ENCODE measurements at regions not wholly inside any gene's neighbourhood (a gene's known extent, or its start where the extent isn't known, plus 50 kb on each side); places are given as distances from the start of the nearest gene placed in this dataset.
"Not testable (repeated sequence)": the region's sequence is repeated elsewhere in the genome, so short reads cannot be mapped to it uniquely, and the experiment has no call there.

- CTCF ChIA-PET: no interaction called here
- POLR2A ChIA-PET: interaction anchor here (0.6 kb wide), 1 partner anchor 359 kb away, joined by 9 read pairs; no protein-coding TSS in a partner anchor
- Histone ChIP-seq H3K9me3 (ENCODE audit: control insufficient read depth, insufficient read depth, low read length) (peaks cover 18% of the 10 kb centered on the region), H3K4me3 (ENCODE audit: low read depth, low read length) (no peak overlapping the region), H3K27ac (ENCODE audit: low read depth, low read length) (no peak overlapping the region), H3K27me3 (ENCODE audit: control insufficient read depth, insufficient read depth, low read length) (no peaks in the 10 kb centered on the region)
- TF ChIP-seq, protein P1, sequence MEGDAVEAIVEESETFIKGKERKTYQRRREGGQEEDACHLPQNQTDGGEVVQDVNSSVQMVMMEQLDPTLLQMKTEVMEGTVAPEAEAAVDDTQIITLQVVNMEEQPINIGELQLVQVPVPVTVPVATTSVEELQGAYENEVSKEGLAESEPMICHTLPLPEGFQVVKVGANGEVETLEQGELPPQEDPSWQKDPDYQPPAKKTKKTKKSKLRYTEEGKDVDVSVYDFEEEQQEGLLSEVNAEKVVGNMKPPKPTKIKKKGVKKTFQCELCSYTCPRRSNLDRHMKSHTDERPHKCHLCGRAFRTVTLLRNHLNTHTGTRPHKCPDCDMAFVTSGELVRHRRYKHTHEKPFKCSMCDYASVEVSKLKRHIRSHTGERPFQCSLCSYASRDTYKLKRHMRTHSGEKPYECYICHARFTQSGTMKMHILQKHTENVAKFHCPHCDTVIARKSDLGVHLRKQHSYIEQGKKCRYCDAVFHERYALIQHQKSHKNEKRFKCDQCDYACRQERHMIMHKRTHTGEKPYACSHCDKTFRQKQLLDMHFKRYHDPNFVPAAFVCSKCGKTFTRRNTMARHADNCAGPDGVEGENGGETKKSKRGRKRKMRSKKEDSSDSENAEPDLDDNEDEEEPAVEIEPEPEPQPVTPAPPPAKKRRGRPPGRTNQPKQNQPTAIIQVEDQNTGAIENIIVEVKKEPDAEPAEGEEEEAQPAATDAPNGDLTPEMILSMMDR (IDR thresholded peaks at IDR 0.05; ENCODE audit: low read depth, low read length): no peak
- peak; percentile 6 for DNase-seq (ENCODE audit: low read depth, low spot score)
These were observed 270.7 kb upstream of the PDE3A start for GRCh38 chr12:20097626-20098025.

- TF ChIP-seq, protein P1 (IDR thresholded peaks at IDR 0.05; ENCODE audit: low read depth, low read length): no peak
- Histone ChIP-seq H3K27me3 (ENCODE audit: control insufficient read depth, insufficient read depth, low read length) (no peaks in the 10 kb centered on the region), H3K9me3 (ENCODE audit: control insufficient read depth, insufficient read depth, low read length) (peaks cover 11% of the 10 kb centered on the region), H3K27ac (ENCODE audit: low read depth, low read length) (no peak overlapping the region), H3K4me3 (ENCODE audit: low read depth, low read length) (no peak overlapping the region)
- POLR2A ChIA-PET: no interaction called here
- CTCF ChIA-PET: no interaction called here
- DNase-seq (ENCODE audit: low read depth, low spot score): no peak
These were observed 268.7 kb upstream of the PDE3A start for GRCh38 chr12:20099395-20100183.

DNA sequence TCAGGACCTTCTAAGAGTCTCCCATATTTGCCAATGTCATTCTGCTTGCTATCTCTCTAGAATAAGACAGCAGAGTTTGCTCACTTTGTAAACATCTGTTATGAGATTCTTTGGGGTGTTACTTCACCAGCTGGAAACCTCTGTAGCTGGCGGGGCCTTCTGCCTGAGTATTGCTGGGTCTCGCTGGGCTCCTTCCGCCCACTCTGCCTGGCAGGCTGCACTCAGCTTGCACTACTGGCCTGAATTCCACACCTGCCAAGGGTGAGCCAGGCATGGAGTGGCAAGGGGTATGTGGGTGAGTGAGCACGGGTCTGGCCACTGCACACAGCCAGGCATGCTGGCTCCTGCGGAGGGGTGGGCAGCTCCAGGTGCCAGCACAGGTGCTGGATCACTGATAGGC lies 267.3 kb upstream of the PDE3A start:
- DNase-seq (ENCODE audit: low read depth, low spot score): no peak
- H3K4me3 ChIP-seq (ENCODE audit: low read depth, low read length): no peak overlapping the region
- TF ChIP-seq, protein P1 (IDR thresholded peaks at IDR 0.05; ENCODE audit: low read depth, low read length): no peak
- H3K27me3 ChIP-seq (ENCODE audit: control insufficient read depth, insufficient read depth, low read length): no peaks in the 10 kb centered on the region
- peaks cover 11% of the 10 kb centered on the region for H3K9me3 ChIP-seq (ENCODE audit: control insufficient read depth, insufficient read depth, low read length)
- ChIA-PET CTCF (no interaction called here), POLR2A (no interaction called here)
- H3K27ac ChIP-seq (ENCODE audit: low read depth, low read length): no peak overlapping the region

DNA sequence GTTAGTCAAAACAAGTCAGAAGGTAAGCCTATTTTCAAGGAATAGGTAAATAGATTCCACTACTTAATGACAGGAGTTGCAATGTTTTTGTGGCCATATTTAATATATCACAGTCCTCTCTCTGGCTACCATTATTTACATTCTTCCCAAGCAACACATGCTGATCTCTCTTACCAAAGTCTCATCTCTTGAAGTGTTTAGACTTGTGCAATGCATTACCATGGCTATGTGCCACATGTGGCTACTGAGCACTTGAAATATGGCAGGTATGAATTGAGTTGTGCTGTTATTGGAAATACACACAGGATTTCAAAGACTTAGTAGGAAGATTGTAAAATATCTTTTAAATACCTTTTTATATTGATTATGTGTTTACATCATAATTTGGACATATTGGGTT lies 262.4 kb upstream of the PDE3A start:
- peak; percentile 6 for DNase-seq (ENCODE audit: low read depth, low spot score)
- CTCF ChIA-PET: no interaction called here
- POLR2A ChIA-PET: no interaction called here

GRCh38 chr12:20109676-20110075 lies 258.7 kb upstream of the PDE3A start:
- ChIA-PET POLR2A (no interaction called here), CTCF (interaction anchor here (1.0 kb wide), 1 partner anchor 371 kb away, joined by 4 read pairs; no protein-coding TSS in a partner anchor)
- TF ChIP-seq, protein P1 (IDR thresholded peaks at IDR 0.05; ENCODE audit: low read depth, low read length): no peak
- H3K9me3 ChIP-seq (ENCODE audit: control insufficient read depth, insufficient read depth, low read length): no peaks in the 10 kb centered on the region; the same call in 1 of the 2 replicates
- H3K27me3 ChIP-seq (ENCODE audit: control insufficient read depth, insufficient read depth, low read length): no peaks in the 10 kb centered on the region
- H3K4me3 ChIP-seq (ENCODE audit: low read depth, low read length): no peak overlapping the region
- DNase-seq (ENCODE audit: low read depth, low spot score): no peak
- H3K27ac ChIP-seq (ENCODE audit: low read depth, low read length): no peak overlapping the region

More for the DNA sequence above, 262.4 kb upstream of the PDE3A start:
- TF ChIP-seq, protein P1 (IDR thresholded peaks at IDR 0.05; ENCODE audit: low read depth, low read length): no peak
- no peak overlapping the region for H3K4me3 ChIP-seq (ENCODE audit: low read depth, low read length)
- H3K9me3 ChIP-seq (ENCODE audit: control insufficient read depth, insufficient read depth, low read length): peaks cover 11% of the 10 kb centered on the region
- no peak overlapping the region for H3K27ac ChIP-seq (ENCODE audit: low read depth, low read length)
- no peaks in the 10 kb centered on the region for H3K27me3 ChIP-seq (ENCODE audit: control insufficient read depth, insufficient read depth, low read length)

DNA sequence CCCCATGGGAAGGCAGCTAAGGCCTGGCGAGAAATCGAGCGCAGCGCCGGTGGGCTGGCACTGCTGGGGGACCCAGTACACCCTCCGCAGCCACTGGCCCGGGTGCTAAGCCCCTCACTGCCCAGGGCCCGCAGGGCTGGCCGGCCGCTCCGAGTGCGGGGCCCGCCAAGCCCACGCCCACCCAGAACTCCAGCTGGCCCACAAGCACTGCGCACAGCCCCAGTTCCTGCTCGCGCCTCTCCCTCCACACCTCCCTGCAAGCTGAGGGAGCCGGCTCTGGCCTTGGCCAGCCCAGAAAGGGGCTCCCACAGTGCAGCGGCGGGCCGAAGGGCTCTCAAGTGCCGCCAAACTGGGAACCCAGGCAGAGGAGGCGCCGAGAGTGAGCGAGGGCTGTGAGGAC lies 253.0 kb upstream of the PDE3A start:
- H3K27me3 ChIP-seq (ENCODE audit: control insufficient read depth, insufficient read depth, low read length); H3K27ac ChIP-seq (ENCODE audit: low read depth, low read length); POLR2A ChIA-PET; H3K9me3 ChIP-seq (ENCODE audit: control insufficient read depth, insufficient read depth, low read length); H3K4me3 ChIP-seq (ENCODE audit: low read depth, low read length); CTCF ChIA-PET; DNase-seq (ENCODE audit: low read depth, low spot score): not testable (repeated sequence)
